HCEC 1CT (cell line): ENCODE measurements at regions not wholly inside any gene's neighbourhood (a gene's known extent, or its start where the extent isn't known, plus 50 kb on each side); places are given as distances from the start of the nearest gene placed in this dataset.
"Not testable (repeated sequence)": the region's sequence is repeated elsewhere in the genome, so short reads cannot be mapped to it uniquely, and the experiment has no call there.

Experiments used
- DNase-seq: peaks from one replicate; pipeline ENCODE4 v3.0.0-alpha.2; 2017

DNA sequence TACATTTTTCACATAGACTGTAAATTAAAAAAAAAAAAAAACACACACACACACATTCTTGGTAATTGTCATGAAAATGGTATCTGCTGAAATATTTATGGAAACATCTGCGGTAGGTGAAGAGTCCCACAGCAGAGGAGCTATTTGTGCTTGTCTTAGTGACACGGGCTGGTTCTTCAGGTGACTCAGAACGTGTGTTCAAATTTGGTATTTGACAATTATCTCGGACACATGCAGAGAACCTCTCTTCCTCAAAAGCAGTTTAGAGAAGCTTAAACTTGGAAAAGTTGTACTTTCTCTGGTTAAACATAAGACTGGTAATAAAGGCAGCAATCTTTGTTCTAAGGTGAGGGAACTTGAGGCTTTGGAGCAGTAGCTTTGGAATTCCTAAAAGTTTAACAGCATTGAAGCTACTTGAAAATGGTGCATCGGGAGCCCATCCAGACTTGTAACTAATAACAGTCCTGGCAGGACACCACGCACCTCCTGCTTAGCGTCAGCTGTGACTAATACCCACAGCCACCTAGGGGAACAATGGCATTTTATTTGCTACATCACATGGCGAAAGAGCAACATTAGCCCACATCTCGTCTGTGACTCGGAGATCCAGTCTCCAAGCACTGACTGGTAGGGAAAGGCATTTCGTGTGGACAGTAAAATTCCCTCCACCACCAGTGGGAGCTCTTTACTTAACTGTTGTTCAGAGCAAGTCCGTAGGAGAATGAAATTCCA lies 1505.1 kb upstream of the SLC10A2 start:
- no peak for DNase-seq

DNA sequence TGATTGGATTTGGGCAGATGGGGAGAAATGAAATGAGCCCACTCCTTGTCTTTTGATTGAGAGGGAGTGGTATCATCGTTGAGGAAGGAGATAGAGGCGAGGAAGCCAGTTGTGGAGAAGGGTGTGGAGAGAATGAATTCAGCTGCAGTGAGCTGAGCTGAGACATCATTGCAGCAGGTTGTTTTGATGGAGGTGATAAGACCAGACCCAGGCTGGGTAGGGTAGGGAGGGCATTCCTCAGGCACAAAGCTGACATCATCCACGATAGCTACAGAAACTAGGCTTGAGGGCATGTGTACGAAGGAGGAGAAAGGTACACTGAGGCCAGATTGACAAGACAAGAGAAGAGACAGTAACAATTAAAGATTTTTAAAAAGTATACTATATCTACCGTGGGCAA lies 1500.9 kb upstream of the SLC10A2 start:
- no peak for DNase-seq

DNA sequence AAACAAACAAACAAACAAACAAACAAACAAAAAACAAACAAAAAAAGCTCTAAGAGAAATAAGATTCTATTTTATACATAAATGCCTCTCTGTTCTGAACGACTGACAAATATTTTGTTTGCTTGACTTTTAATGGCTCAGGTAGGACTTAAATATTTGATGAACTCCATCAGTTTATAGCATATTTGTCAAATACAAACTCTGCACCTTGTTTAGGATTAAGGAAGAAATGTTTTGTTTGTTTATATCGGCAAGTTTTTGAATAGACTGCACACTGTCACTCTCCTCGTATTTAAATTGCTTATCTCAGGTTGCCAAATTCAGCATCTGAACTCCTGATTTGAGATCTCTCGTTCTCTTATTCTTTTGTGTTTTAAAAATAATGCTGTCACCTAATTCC lies 1499.7 kb upstream of the SLC10A2 start:
- DNase-seq = no peak

- no peak for DNase-seq
Observed at GRCh38 chr13:104553896-104554295, 1487.7 kb upstream of the SLC10A2 start.

- DNase-seq = no peak
Observed at GRCh38 chr13:104553186-104553585, 1487.0 kb upstream of the SLC10A2 start.

- DNase-seq = no peak
Observed at GRCh38 chr13:104534847-104535246, 1468.6 kb upstream of the SLC10A2 start.

- no peak for DNase-seq
Observed at GRCh38 chr13:104532132-104532531, 1465.9 kb upstream of the SLC10A2 start.

- DNase-seq = no peak
Observed at GRCh38 chr13:104530741-104531140, 1464.5 kb upstream of the SLC10A2 start.

DNA sequence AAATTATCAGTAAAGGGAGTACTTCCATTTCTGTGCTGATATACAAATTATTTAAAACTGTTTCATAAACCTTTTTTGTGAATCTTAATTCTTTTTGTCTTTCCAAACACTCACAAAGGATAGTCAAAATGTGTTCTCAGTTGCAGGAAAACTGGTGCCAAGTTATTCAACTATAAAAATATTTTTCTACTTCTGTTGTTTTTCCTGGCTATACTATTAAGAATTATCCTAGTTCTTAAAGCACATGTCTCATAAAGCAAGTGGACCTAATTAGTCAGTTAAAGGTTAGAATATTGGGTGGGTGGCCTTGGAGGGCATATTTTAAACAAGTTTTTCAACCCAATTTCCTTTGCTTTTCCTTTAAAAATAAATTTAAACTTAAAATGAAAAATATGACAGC lies 1460.3 kb upstream of the SLC10A2 start:
- no peak for DNase-seq

- no peak for DNase-seq
Observed at GRCh38 chr13:104525467-104525866, 1459.2 kb upstream of the SLC10A2 start.

DNA sequence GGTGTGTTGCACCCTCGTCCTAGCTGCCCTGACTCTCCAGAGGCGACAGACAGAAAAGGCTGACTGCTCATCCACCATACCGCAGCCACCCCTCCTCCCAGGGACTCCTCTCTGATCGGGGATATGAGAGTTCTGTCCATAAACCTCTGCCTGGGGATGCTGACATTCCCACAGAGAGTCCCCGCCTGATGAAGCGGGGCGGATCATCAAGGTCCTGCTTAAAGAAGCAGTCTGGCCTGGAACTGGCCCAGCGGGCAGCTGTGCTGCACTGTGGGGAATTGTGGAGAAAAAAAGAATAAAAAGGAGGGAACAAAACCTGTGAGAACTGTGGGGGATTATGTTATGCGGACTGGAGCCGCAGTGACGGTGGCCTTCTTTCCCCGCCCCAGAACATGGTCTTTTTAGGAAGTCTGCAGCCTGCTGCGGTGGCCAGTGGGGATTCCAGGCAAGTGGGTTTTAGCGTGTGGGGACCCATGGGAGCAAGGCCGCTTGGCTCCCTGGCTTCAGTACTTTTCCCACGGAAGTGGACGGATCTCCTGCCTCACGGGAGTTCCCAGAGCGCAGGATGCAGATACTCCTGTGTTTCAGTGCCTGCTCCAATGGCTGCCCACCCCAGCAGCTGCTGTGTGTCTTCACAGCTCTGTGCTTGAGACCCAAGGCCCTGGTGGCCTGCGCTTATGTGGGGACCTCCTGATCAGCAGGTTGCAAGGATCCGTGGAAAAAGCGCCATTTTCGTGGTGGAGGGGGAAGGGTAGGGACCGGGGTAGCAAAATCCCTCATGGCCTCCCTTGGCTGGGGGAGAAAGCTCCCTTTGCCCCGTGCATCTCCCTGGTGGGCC lies 1456.2 kb upstream of the SLC10A2 start:
- DNase-seq = no peak

GRCh38 chr13:104510422-104510821 lies 1444.2 kb upstream of the SLC10A2 start:
- DNase-seq = no peak

DNA sequence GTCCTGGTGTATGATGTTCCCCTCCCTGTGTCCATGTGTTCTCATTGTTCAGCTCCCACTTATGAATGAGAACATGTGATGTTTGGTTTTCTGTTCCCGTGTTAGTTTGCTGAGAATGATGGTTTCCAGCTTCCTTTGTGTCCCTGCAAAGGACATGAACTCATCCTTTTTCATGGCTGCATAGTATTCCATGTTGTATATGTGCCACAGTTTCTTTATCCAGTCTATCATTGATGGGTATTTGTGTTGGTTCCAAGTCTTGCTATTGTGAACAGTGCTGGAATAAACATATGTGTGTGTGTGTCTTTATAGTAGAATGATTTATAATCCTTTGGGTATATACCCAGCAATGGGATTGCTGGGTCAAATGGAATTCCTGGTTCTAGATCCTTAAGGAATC lies 1427.3 kb upstream of the SLC10A2 start:
- not testable (repeated sequence) for DNase-seq

DNA sequence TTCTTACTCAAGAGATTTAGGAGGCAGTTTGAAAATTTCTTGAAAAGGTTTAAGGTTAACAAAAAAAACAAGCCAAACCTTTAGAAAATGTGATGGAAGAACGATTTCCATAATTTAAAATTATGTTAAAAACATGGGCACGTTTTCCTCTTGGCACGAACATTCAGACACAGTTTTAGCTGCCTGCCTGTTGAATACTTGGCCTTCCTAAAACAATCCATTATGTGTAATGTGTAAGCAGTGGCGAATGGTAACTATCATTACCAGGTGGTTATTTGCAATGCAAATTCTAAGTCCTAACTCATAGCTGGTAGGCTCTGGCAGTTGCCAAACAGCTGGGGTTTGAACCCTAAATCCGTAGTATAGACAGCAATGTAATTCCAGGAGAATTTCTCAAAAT lies 1425.7 kb upstream of the SLC10A2 start:
- DNase-seq = no peak

GRCh38 chr13:104487006-104487405 lies 1420.8 kb upstream of the SLC10A2 start:
- no peak for DNase-seq

DNA sequence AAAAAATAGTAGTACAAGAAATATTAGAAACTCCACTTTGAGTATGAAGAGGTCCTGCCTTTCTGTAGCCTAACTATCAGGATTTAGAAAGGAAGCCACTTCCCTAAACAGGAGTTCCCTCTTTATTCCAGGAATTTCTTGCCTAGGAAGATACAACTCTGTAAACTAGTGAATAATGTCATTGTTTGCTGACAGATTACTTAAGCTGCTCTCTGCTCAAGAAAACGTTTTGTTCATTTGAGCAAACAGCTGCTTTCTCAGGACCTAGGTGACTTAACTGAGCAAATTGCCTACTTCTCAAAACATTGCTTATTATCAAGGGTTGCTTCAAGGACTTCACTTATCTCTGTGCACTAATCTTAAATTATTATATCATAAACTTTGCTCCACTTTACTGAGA lies 1419.4 kb upstream of the SLC10A2 start:
- no peak for DNase-seq

DNA sequence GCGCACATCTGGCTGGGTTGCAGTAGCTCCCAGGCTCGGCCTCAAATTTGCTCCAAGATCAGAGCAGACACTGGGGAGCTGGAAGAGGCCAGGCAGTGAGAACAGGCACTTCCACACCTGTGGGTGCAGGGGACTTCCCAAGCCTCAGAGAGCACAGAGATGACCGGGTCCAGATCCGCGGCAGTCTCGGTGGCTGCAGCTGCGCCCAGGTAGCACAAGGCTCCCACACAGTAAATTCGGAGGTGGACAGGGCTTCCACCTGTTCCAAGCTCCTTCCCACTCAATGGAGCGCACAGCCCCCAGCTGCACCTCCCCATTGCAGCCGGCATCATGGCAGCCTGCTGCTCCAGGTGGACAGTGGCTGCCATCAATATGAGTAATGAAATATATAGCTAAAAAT lies 1417.4 kb upstream of the SLC10A2 start:
- DNase-seq = no peak

DNA sequence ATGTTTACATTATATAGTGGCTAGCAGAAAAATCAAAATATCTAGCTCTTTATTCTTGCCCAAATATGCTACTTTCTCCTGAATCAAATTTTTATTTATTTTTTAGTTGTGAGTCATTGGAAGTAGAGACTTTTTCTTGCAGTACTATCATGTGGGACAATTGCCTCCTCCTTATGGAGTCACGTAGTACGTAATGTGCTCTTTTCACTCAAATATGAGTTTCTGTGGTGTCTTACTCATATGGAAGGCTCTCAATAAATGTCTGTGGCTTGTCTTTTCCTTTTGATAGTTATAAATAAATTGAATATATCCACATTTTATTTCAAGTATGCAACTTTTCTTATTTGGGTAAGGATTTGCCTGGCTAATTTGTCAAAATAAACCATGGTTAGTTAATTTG lies 1411.0 kb upstream of the SLC10A2 start:
- DNase-seq = no peak

DNA sequence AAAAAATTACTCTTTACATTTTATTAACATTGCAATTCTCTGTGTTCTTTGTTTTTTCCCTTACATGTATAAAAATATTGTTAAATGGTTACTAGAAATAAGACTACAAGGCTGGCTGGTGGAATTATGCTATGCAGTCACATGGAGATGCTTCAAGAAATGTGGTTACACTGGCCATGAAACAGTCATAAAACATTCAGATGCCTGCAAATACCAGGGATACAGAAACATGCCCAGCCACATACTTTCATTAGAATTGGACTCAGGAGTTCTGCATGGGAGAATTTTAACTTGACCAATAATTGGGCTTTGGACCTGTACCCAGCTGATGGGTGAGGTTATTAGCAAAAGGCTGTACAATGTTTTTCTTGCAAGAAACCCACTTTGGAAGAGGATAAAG lies 1407.7 kb upstream of the SLC10A2 start:
- no peak for DNase-seq

DNA sequence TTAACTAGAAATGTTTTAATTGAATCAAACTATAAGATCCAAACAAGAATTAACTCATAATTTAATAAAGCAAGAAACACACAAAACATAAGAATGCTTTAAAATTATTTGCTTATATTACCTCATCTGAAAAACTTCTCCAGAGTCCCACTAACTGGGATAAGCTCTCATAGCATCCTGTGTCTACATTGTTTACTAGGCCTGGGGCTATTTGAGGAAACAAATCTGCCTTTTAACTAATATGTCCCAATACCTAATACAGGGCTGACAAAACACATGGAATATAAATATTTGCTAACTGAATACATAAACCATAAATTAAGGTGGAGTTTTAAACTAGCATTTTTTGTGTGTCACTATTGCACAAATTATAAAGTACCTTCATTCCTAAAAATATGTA lies 1399.8 kb upstream of the SLC10A2 start:
- no peak for DNase-seq

- DNase-seq = no peak
Observed at GRCh38 chr13:104461049-104461448, 1394.8 kb upstream of the SLC10A2 start.

DNA sequence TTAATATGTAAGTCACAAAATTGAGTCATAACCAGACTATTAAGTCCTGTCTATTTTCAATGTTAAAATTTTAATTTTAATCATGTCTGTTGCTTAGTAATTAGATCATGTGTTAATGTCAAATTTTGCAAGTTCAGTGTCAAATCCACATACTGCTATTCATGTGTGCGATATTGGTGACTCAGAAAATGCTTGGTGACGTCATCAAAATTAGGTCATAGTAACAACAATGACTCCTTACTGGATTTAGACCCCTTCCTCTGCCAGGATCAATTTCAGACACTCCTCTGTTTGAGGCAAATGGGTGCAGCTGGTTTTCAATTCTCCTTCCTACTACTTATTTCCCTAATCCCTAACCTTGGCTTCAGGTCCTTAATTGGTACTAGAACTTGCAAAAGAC lies 1394.3 kb upstream of the SLC10A2 start:
- DNase-seq = no peak

DNA sequence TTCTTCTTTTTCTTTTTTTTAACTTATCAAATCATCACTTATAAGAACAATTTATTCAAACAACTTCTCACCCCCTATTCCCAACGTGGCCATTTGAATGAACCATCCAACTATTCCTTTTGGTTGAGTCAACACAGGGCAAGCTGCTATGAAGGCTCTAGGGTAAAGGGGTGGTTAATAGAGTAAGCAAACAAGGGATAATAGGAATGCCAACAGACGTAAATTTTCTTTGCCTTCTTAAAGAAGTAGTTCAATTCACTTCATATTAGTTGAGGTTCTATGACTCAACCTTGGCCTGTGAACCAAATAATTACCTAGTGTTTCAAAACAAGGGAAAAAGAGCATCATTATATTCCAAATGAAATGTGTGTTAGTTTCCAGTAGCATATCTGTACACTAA lies 1383.8 kb upstream of the SLC10A2 start:
- no peak for DNase-seq

GRCh38 chr13:104447348-104447747 lies 1381.1 kb upstream of the SLC10A2 start:
- DNase-seq = no peak

GRCh38 chr13:104442536-104442935 lies 1376.3 kb upstream of the SLC10A2 start:
- DNase-seq = no peak
